C1 segment of cervical spinal cord (tissue), 14 donors: ENCODE measurements at regions not wholly inside any gene's neighbourhood (a gene's known extent, or its start where the extent isn't known, plus 50 kb on each side); places are given as distances from the start of the nearest gene placed in this dataset.

Experiments used
- DNase-seq, 14 donors: peaks; one replicate each; lab custom pipeline; 2025; lab: John Stamatoyannopoulos, UW

DNA sequence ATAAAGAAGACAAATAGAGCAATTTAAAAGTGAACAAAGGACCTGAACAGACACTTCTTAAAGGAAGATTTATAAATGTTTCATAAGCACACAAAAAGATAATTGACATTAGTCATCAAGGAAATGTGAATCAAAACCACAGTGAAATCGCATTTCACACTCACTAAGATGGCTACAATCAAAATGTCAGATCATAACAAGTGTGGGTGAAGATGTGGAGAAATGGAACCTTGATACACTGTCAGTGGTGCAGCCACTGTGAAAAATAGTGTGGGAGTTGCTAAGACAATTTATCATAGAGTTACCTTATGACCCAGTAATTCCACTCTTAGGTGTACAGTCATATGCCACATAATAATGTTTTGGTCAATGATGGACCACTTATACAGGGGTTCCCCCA, 54.5 kb upstream of the HTR4 start:
- DNase-seq = no peak

DNA sequence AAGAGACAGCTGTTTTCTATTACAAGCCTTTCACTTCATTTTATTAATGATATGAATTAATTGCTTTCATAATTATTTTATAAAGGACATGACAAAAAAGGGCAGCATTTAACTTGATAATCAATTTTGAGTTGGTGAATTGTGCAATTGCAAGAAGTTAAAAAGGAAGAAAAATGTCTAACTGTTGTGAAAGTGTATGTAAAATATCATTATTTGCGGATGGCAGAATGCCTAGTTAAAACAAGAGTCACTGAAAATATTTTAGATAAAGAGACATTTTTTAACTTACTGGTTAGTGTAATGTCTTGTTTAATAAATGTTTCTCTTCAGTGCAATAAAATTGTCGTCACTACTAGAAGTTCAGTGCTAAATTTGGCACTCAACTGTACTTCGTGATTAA, 57.6 kb upstream of the HTR4 start:
- no peak for DNase-seq

GRCh38 chr5:148713735-148714508, 59.6 kb upstream of the HTR4 start:
- DNase-seq = no peak

DNA sequence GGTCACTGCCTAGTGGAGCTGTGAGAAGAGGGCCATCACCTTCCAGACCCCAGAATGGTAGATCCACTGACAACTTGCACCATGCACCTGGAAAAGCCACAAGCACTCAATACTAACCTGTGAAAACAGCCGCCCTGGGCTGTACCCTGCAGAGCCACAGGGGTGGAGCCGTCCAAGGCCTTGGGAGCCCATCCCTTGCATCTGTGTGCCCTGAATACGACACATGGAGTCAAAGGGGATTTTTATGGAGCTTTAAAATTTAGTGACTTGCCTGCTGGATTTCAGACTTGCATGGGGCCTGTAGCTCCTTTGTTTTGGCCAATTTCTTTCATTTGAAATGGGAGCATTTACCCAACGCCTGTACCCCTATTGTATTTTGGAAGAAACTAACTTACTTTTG, 62.4 kb upstream of the HTR4 start:
- DNase-seq = no peak

- no peak for DNase-seq
These were observed 63.3 kb upstream of the HTR4 start for GRCh38 chr5:148717668-148718067.

DNA sequence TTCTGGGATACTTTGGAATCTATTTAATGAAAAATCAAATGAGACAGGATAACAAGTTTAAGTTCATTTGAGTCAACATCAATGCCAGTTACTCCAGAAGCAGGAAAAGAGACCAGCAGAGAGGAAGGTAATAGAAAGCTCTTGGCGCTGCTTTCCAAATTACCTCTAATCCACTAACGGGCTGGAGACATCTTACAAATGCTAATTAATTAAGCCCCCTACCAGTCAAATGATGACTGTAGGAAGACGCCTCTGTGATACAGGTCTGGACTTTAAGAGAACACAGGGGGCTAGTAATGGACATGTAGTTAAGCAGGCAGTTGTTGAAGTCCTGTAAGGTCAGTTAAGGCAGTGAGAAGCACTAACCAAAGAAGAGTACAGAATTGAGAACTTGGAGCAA, 65.3 kb upstream of the HTR4 start:
- DNase-seq = no peak

DNA sequence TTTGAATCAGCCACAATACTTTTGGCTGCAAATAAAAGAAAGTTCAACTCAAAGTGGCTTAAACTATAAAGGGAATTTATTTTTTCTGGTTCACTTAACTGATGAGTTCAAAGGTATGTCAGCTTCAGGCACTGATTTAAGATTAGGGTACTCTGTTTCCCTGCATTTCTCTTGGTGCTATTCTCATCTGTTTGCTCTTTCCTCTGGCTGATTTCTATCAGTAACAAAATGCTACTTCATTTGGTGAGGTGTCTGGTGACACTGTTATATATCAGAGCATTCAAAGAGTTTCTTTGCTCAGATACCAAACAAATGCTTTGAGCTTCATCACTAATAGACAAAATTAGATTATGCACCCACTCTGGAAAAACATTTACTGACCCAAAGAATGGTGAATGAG, 65.9 kb upstream of the HTR4 start:
- DNase-seq = no peak

DNA sequence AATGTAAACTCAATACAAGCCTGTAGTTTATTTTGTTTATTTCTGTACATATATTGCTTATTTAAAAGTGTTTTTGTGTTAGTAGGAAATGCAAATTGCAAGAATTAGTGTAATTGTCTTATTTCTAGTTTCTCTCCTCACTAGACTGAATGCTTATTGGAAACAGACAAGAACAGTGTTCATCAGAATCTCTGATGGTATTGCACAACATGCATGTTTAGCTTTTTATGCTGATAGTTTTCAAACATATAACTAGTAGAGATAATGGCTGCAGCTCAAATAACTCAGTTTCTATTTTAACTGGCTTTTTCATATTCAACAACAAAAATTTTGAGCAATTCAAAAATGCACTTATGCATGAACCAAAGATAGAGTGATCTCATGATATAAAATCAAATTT, 68.8 kb upstream of the HTR4 start:
- no peak for DNase-seq

DNA sequence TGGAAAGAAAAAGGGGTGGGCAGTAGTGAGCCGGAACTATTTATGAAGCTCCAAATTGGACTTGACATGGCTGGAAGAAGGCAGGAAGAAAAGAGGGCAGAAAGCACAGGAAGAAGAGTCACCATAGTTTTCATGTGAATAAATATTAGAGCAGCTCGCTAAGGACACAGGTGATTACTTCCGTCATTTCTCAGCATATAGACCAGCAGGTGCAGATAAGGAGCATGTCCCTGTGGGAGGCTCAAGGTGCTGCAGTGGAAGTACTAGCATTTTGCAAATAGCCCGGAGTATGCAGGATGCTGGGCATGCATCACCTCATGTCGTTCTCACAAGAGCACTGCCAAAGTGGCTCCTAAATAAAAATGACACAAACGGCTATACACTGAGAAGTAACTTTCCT, 71.3 kb upstream of the HTR4 start:
- DNase-seq = no peak

DNA sequence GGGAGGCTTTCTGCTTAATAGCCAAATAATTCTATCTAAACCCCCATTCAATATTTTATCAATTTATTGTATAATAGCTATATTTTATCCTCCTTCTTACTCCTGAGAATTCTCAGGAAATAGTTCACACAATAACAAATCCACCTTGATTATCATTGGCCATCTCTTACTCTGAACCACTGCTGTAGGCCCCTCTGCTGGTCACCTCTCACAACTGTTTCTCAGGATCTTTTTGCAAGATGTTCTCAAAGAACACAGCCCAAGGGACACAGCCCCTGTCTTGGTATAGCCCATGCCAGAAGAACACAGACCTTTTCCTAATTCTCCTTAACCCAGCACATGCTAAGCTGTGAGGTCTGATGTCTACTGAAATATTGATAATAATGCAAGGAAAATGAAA, 74.9 kb upstream of the HTR4 start:
- no peak for DNase-seq

DNA sequence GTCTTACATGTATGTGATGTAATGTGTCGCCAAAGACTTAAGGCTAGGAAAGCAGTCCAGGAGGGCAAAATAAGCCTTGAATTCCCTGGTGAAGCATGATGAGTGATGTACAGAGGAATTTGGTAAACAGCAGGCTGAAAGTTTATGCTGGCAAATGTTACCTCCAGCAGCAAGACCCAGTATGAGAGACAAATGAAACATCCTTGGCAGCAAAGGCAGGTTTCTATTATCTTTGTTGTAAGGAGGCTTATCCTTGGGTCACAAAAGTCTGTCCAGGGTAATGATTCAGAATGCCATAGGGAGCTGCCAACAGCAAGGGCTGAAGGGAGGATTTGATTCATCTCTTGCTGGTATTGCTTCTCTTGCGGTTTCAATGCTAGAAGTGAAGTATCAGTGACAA, 75.9 kb upstream of the HTR4 start:
- no peak for DNase-seq

GRCh38 chr5:148730942-148731898, 76.9 kb upstream of the HTR4 start:
- peak in 8 of 14 donors; percentile 2 to 62 (median 31) for DNase-seq

- DNase-seq = no peak
These were observed 78.4 kb upstream of the HTR4 start for GRCh38 chr5:148732692-148733091.

DNA sequence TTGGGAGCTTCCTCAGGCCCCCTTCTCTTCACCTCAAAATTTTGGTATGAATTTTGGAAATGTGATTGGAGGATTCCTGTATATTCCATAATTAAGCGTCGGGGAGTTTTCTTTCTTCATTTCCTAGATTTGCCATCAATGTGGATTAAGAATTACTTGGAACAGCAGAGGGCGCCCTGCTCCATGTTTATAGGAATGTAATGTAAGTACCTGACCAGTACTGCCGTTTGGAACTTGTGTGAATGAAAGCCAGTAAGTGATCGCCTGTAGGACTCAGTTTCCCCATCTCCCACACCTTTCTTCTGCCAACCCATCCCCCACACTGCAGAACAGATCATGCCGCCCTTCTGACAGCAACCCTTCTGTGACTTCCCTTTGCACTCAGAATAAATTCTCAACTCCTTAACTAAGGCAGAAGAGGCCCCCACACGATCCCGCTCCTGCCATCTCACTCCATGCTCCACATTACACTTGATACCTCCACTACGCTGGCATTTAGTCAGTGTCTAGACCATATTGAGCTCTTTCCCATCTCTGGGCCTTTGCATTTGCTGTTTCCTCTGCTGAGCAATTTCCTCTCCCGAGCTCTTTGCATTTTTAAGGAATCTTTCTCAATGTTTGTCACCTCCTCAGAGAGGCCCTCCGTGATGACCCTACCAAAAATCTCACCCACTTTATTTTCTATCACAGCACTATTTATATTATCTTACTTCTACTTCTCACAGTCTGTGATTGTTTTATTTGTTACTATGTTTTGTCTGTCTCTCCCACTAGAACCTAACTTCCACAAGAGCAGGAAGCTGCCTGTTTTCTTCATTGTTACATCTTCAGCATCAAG, 79.5 kb upstream of the HTR4 start:
- DNase-seq = peak in 12 of 14 donors; percentile 8 to 73 (median 35)

- no peak for DNase-seq
These were observed 80.2 kb upstream of the HTR4 start for GRCh38 chr5:148734518-148734917.

DNA sequence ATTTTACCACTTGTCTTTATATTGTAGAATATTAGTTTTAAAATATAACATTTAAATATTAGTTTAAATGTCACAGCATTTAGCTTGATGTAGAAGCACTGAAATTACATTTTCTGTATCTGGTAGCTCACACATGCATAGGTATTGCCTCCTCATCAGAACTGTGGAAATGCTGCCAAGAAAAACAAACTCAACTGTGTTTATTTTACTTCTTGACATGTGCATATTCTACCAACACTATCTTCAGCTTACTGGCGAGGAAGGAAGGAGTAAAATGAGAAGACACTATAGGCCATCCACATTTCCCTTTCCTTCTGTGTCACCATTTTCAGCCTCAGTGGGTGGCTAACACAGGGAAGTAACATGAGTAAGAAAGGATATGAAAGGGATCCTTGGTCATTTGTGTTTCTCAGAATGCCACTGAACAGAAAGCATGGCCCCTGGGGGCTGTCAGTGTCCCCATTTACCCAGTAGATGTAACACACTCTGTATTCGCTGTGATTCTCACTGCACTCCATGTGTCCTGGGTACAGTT, 81.0 kb upstream of the HTR4 start:
- DNase-seq = no peak

- DNase-seq = no peak
These were observed 84.7 kb upstream of the HTR4 start for GRCh38 chr5:148739023-148739422.

GRCh38 chr5:148739524-148739923, 85.2 kb upstream of the HTR4 start:
- DNase-seq = no peak

- no peak for DNase-seq
These were observed 85.9 kb upstream of the HTR4 start for GRCh38 chr5:148740079-148740858.

GRCh38 chr5:148740966-148741742, 85.3 kb upstream of the ADRB2 start:
- DNase-seq = no peak
